BJ (cell line): ENCODE measurements at regions not wholly inside any gene's neighbourhood (a gene's known extent, or its start where the extent isn't known, plus 50 kb on each side); places are given as distances from the start of the nearest gene placed in this dataset.

Source experiments
- CTCF ChIA-PET: fragments of 350-600 bp; formaldehyde crosslinking; extraction: SDS; loops from one replicate; lab custom pipeline; 2021; ENCODE audit warnings: antibody characterized with exemption, inconsistent platforms; lab: Yijun Ruan, JAX
- POLR2A ChIA-PET: fragments of 300-600 bp; sonication (Branson Sonifier 250); formaldehyde crosslinking; extraction: SDS; loops from one replicate; lab custom pipeline; 2021; ENCODE audit warnings: antibody characterized with exemption; lab: Charles Lee
- DNase-seq: peaks from one replicate; pipeline ENCODE4 v3.0.0-alpha.2; 2011; ENCODE audit warnings: low read depth
- H3K27me3 ChIP-seq: 2 replicates; pipeline ENCODE4 v1.6.0; 2011; ENCODE audit warnings: low read length; ENCODE audit not compliant: control insufficient read depth, insufficient read depth
- H3K36me3 ChIP-seq: 2 replicates; pipeline ENCODE4 v1.5.1; 2011; ENCODE audit warnings: low read length; ENCODE audit not compliant: control insufficient read depth, insufficient read depth
- H3K4me3 ChIP-seq: 2 replicates; pipeline ENCODE4 v1.5.1; 2011; ENCODE audit warnings: low read depth, mild to moderate bottlenecking, control low read depth, low read length
- CTCF ChIP-seq: IDR thresholded peaks from 2 replicates; pipeline ENCODE4 v1.5.1; 2011; ENCODE audit warnings: low read depth, mild to moderate bottlenecking, control low read depth, inconsistent platforms, low read length, moderate library complexity; ENCODE audit not compliant: insufficient read depth

- H3K36me3 ChIP-seq, result no peaks in the 10 kb centered on the region
- H3K27me3 ChIP-seq, result no peaks in the 10 kb centered on the region
- ChIA-PET POLR2A (no interaction called here), CTCF (interaction anchor here (0.7 to 1.1 kb wide), 2 partner anchors 14 to 50 kb away, joined by 3 to 5 read pairs; no protein-coding TSS in a partner anchor)
- no peak for TF ChIP-seq CTCF
- H3K4me3 ChIP-seq, result no peak overlapping the region
- peak; percentile 16 for DNase-seq
These were observed 963.3 kb upstream of the GJE1 start for GRCh38 chr6:141169419-141169818.

- H3K36me3 ChIP-seq, result no peaks in the 10 kb centered on the region
- no peaks in the 10 kb centered on the region for H3K27me3 ChIP-seq
- ChIA-PET POLR2A (interaction anchor here (0.6 kb wide), 1 partner anchor 26 kb away, joined by 3 read pairs; no protein-coding TSS in a partner anchor), CTCF (no interaction called here)
- DNase-seq, result no peak
- TF ChIP-seq CTCF, result no peak
- no peak overlapping the region for H3K4me3 ChIP-seq
These were observed 964.8 kb upstream of the GJE1 start for GRCh38 chr6:141167945-141168344.

- no peak for DNase-seq
- ChIA-PET POLR2A (no interaction called here), CTCF (no interaction called here)
- TF ChIP-seq CTCF, result no peak
- Histone ChIP-seq H3K27me3 (no peaks in the 10 kb centered on the region), H3K36me3 (no peaks in the 10 kb centered on the region), H3K4me3 (no peak overlapping the region)
These were observed 967.6 kb upstream of the GJE1 start for GRCh38 chr6:141165002-141165665.

DNA sequence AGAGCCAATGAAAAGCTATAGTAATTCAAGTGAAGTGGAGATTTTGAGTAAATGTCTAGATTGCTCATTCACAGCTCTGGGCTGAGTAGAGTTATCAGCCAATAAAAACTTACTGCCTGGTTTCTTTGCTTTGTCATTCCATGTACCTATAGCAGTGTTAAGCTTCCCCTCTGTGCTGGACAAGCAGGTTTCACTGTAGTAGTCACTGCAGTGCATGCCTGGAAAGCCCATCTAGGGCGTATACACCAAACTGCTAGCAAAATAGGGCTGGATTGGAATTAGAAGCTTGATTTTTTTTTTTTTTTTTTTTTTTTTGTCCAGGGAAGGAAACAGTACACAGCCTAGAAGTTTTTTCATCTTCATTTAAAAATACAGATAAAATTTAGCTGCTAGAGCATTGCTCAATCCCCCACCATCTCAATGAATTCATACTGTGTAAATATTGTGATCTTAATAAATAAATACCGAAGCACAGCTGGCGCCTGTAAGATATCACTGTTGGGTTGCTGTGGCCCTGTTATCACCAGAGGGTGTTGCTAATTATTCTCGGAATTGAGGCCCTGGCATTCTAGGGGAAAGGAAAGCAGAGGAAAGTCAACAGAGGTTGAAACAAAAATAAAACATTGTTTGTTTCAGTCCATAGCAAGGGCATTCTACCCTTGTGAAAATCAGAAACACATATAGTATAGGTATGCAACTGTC, 968.5 kb upstream of the GJE1 start:
- Histone ChIP-seq H3K4me3 (no peak overlapping the region), H3K36me3 (no peaks in the 10 kb centered on the region), H3K27me3 (no peaks in the 10 kb centered on the region)
- DNase-seq, result no peak
- ChIA-PET POLR2A (interaction anchor here (0.6 kb wide), 1 partner anchor 14 kb away, joined by 4 read pairs; no protein-coding TSS in a partner anchor), CTCF (no interaction called here)
- TF ChIP-seq CTCF, result no peak

- Histone ChIP-seq H3K36me3 (no peaks in the 10 kb centered on the region), H3K27me3 (no peaks in the 10 kb centered on the region), H3K4me3 (no peak overlapping the region)
- no peak for TF ChIP-seq CTCF
- ChIA-PET POLR2A (no interaction called here), CTCF (no interaction called here)
- no peak for DNase-seq
These were observed 969.6 kb upstream of the GJE1 start for GRCh38 chr6:141163107-141163506.
